Fibroblast of mammary gland (primary cell): ENCODE measurements at regions not wholly inside any gene's neighbourhood (a gene's known extent, or its start where the extent isn't known, plus 50 kb on each side); places are given as distances from the start of the nearest gene placed in this dataset.

ENCODE experiments used
- DNase-seq: peaks from one replicate; pipeline ENCODE4 v3.0.0-alpha.2; 2010; ENCODE audit warnings: low read depth
- H3K4me3 ChIP-seq: 2 replicates; pipeline ENCODE4 v1.5.1; 2011; ENCODE audit warnings: low read depth, mild to moderate bottlenecking, low read length, moderate library complexity; ENCODE audit not compliant: control insufficient read depth
- TF ChIP-seq, protein P1 (sequence below): conservative IDR thresholded peaks from 2 replicates; pipeline ENCODE4 v1.5.1; 2011; ENCODE audit warnings: low read depth, low read length, inconsistent platforms; ENCODE audit not compliant: control insufficient read depth, insufficient read depth

DNA sequence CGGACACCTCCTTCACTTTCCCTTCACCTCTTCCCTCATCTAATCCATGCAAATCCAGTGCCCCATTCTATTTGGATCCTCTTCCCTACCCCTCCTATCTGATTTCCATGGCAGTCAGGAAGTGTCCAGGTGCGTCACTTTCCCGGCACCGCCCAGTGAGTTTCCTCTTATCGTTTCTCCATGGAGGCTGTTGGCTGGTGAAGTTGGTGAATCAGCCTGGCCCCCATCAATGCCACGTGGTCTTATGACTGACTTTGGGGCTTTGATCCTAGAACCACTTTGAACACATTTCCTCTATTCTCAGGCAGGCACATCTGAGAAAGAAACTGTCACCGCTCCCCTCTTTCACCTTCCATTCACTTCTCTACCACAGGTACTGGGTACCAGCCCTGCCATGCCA, 137.8 kb downstream of the CEP135 start:
- TF ChIP-seq, protein P1, sequence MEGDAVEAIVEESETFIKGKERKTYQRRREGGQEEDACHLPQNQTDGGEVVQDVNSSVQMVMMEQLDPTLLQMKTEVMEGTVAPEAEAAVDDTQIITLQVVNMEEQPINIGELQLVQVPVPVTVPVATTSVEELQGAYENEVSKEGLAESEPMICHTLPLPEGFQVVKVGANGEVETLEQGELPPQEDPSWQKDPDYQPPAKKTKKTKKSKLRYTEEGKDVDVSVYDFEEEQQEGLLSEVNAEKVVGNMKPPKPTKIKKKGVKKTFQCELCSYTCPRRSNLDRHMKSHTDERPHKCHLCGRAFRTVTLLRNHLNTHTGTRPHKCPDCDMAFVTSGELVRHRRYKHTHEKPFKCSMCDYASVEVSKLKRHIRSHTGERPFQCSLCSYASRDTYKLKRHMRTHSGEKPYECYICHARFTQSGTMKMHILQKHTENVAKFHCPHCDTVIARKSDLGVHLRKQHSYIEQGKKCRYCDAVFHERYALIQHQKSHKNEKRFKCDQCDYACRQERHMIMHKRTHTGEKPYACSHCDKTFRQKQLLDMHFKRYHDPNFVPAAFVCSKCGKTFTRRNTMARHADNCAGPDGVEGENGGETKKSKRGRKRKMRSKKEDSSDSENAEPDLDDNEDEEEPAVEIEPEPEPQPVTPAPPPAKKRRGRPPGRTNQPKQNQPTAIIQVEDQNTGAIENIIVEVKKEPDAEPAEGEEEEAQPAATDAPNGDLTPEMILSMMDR = no peak
- DNase-seq = no peak
- H3K4me3 ChIP-seq = no peak overlapping the region

DNA sequence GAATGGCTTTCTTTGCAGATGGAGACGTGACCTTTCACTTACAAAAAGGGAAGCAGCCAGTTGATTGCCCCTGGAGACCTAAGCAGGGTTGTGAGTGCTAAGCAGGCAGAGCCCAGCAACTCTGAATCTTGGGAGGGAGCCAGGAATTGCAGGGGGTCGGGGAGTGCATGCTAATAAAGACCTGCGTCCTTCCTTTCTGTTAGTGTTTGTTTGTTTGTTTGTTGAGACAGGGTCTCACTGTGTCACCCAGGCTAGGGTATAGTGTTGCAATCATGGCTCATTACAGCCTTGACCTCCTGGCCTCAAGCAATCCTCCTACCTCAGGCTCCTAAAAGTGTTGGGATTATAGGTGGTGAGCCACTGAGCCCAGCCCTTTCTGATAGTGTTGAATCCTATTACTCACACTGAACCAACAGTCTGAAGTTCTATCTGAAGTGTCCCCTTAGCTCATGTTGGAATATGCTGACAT, 137.4 kb downstream of the CEP135 start:
- no peak overlapping the region for H3K4me3 ChIP-seq
- DNase-seq = peak; percentile 2
- TF ChIP-seq, protein P1 = no peak

DNA sequence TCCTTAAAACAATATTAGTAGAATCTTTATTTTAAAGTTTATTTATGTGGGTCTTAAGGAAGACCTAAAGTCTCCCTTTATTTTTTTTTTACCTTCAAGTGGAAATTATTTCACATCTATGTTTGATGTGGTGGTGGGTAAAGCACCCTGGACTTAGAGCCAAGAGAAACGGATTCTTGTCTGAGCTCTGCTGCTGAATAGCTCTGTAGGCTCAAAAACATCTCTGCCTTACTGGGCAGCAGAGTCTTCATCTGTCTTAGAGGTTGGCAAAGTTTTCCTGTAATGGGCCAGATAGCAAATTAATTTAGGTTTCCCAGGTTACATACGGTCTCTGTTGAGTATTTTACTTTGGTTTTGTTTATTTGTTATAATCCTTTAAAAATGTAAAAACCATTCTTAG, 136.5 kb downstream of the CEP135 start:
- DNase-seq = no peak
- no peak overlapping the region for H3K4me3 ChIP-seq
- TF ChIP-seq, protein P1 = no peak

DNA sequence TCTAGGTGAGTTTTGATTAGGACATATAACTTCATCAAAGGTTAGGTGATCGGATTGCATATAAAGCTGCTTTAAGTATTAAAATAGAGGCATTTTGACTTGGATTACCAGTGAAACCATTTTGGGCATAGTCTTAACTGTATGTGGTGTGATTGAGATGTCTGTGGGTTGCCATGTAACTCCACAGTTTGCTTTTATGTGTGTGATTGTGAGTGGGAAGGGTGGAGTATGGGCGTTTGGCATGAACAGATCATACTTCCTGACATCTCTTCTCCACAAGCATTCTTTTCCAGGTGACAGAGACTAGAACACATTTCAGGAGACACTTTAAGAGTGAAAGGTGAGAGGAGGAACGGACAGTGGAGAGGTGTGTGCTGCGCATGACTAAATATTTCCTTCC, 136.1 kb downstream of the CEP135 start:
- H3K4me3 ChIP-seq = no peak overlapping the region
- TF ChIP-seq, protein P1 = no peak
- no peak for DNase-seq
